Fibroblast of lung (primary cell): ENCODE measurements at regions not wholly inside any gene's neighbourhood (a gene's known extent, or its start where the extent isn't known, plus 50 kb on each side); places are given as distances from the start of the nearest gene placed in this dataset.

Experiments used
- DNase-seq, 2 donors: peaks; one replicate each; pipeline versions ENCODE4 v3.0.0 to v3.0.0-alpha.2; 2010; ENCODE audit warnings: low read depth in 2 of 2
- H2AFZ ChIP-seq: 2 replicates; pipeline ENCODE4 v1.5.1; 2012; ENCODE audit warnings: low read length, control low read depth, inconsistent platforms
- H3K27ac ChIP-seq: 2 replicates; pipeline ENCODE4 v1.5.1; 2011; ENCODE audit warnings: low read length, control low read depth; ENCODE audit not compliant: insufficient read depth
- H3K27me3 ChIP-seq: 2 replicates; pipeline ENCODE4 v1.5.1; 2011; ENCODE audit warnings: mild to moderate bottlenecking, low read length; ENCODE audit not compliant: control insufficient read depth, insufficient read depth
- H3K36me3 ChIP-seq: 2 replicates; pipeline ENCODE4 v1.5.1; 2011; ENCODE audit warnings: low read length; ENCODE audit not compliant: control insufficient read depth, insufficient read depth
- H3K4me1 ChIP-seq: 2 replicates; pipeline ENCODE4 v1.5.1; 2011; ENCODE audit warnings: low read length; ENCODE audit not compliant: control insufficient read depth, insufficient read depth; ENCODE audit errors: extremely low read depth
- H3K4me2 ChIP-seq: 2 replicates; pipeline ENCODE4 v1.5.1; 2011; ENCODE audit warnings: low read length, control low read depth; ENCODE audit not compliant: insufficient read depth; ENCODE audit errors: extremely low read depth
- H3K4me3 ChIP-seq, 4 experiments: fragments of 200-600 bp in 1 of 4; sonication (generic) in 1 of 4; replicated peaks in 1 of 4; 2 replicates each; pipeline ENCODE4 v1.5.1; 2011 to 2016; ENCODE audit warnings: low read length in 4 of 4, low read depth in 3 of 4, mild to moderate bottlenecking in 3 of 4, control low read depth in 2 of 4, inconsistent platforms in 1 of 4, mixed read lengths in 1 of 4; ENCODE audit not compliant: insufficient read depth in 1 of 4; ENCODE audit errors: control extremely low read depth in 1 of 4
- H3K79me2 ChIP-seq: 2 replicates; pipeline ENCODE4 v1.5.1; 2012; ENCODE audit warnings: mild to moderate bottlenecking, low read length, inconsistent platforms; ENCODE audit not compliant: control insufficient read depth, insufficient read depth
- H3K9ac ChIP-seq: 2 replicates; pipeline ENCODE4 v1.5.1; 2011; ENCODE audit warnings: mild to moderate bottlenecking, low read length, control low read depth; ENCODE audit not compliant: insufficient read depth
- H3K9me3 ChIP-seq: 2 replicates; pipeline ENCODE4 v1.5.1; 2012; ENCODE audit warnings: low read depth, low read length; ENCODE audit not compliant: control insufficient read depth, insufficient read depth
- H4K20me1 ChIP-seq: 2 replicates; pipeline ENCODE4 v1.5.1; 2011; ENCODE audit warnings: low read length; ENCODE audit not compliant: control insufficient read depth, insufficient read depth; ENCODE audit errors: extremely low read depth
- CTCF ChIP-seq, 2 donors: IDR thresholded peaks in 1 of 2; conservative IDR thresholded peaks in 1 of 2; 1 replicate in 1 of 2; 2 replicates in 1 of 2; pipeline ENCODE4 v1.5.1; 2011 to 2012; ENCODE audit warnings: low read length in 2 of 2, control low read depth in 1 of 2, inconsistent platforms in 1 of 2, low read depth in 1 of 2, mild to moderate bottlenecking in 1 of 2
- EZH2 ChIP-seq: IDR thresholded peaks from 2 replicates; pipeline ENCODE4 v1.5.1; 2012; ENCODE audit warnings: low read length, control low read depth, mild to moderate bottlenecking; ENCODE audit errors: missing control alignments

DNA sequence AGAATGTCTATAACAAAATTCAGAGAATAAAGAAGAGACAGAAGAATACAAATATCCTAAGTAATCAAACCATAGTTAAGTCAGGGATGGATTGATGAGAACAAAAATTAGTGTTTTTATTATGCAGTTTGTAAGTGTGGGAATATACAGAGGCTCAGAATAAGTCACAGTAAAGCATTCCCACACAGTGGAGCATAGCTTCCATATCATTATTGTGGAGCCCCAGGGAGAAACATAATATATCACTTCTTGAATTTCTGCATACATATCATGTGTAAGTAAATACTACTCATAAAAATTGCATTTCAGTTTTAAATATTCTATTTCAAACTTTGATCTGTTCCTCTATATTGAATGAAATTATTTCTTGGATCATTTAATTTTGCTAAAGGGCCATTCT lies 790.4 kb downstream of the PLA2G4A start:
- Histone ChIP-seq H3K79me2 (no peaks in the 10 kb centered on the region), H3K4me3 (no peak overlapping the region), H3K36me3 (no peaks in the 10 kb centered on the region), H3K9me3 (no peaks in the 10 kb centered on the region), H3K9ac (no peak overlapping the region), H3K4me2 (no peak overlapping the region), H2AFZ (no peak overlapping the region), H3K27ac (no peak overlapping the region), H3K27me3 (no peaks in the 10 kb centered on the region), H3K4me1 (no peaks in the 10 kb centered on the region), H4K20me1 (no peaks in the 10 kb centered on the region)
- TF ChIP-seq CTCF (conservative IDR thresholded peaks at IDR 0.05 in 1 of 2, IDR thresholded peaks at IDR 0.05 in 1 of 2; ENCODE audit: low read depth in 1 of 2, low read length in 2 of 2) (no peak), EZH2 (no peak)
- DNase-seq = no peak

DNA sequence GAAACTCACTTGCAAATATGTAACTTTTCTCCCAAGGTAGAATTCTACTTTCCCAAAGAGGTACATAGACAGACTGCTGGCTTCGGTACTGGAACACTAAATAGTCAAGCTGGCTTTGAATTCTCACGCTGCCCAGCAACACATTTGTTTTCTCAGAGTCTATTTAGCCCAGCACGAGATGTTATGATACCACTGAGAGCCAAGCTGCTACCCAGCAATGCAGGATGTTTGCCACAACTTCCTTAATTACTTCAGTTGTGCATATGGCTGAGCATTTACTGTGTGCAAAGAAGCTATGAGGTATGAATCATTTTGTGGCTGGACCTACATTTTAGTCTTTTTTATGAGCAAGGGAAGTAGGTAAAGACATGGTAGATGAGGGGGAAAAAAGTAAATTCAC lies 793.2 kb downstream of the PLA2G4A start:
- no peaks in the 10 kb centered on the region for H3K36me3 ChIP-seq
- H3K9me3 ChIP-seq = no peaks in the 10 kb centered on the region
- no peak overlapping the region for H3K9ac ChIP-seq
- TF ChIP-seq EZH2 (no peak), CTCF (conservative IDR thresholded peaks at IDR 0.05 in 1 of 2, IDR thresholded peaks at IDR 0.05 in 1 of 2; ENCODE audit: low read depth in 1 of 2, low read length in 2 of 2) (no peak)
- no peaks in the 10 kb centered on the region for H3K4me1 ChIP-seq
- H3K27me3 ChIP-seq = no peaks in the 10 kb centered on the region
- DNase-seq = peak in 1 of 2 donors; percentile 56
- no peaks in the 10 kb centered on the region for H4K20me1 ChIP-seq
- no peak overlapping the region for H2AFZ ChIP-seq
- H3K4me2 ChIP-seq = no peak overlapping the region
- no peak overlapping the region for H3K4me3 ChIP-seq
- no peak overlapping the region for H3K27ac ChIP-seq
- H3K79me2 ChIP-seq = no peaks in the 10 kb centered on the region

GRCh38 chr1:187622545-187622944 lies 793.8 kb downstream of the PLA2G4A start:
- DNase-seq = no peak
- H3K4me1 ChIP-seq = no peaks in the 10 kb centered on the region
- TF ChIP-seq CTCF (conservative IDR thresholded peaks at IDR 0.05 in 1 of 2, IDR thresholded peaks at IDR 0.05 in 1 of 2; ENCODE audit: low read depth in 1 of 2, low read length in 2 of 2) (no peak), EZH2 (no peak)
- H3K4me3 ChIP-seq = no peak overlapping the region
- H3K27me3 ChIP-seq = no peaks in the 10 kb centered on the region
- no peaks in the 10 kb centered on the region for H3K79me2 ChIP-seq
- no peak overlapping the region for H3K27ac ChIP-seq
- no peak overlapping the region for H2AFZ ChIP-seq
- no peak overlapping the region for H3K4me2 ChIP-seq
- H3K36me3 ChIP-seq = no peaks in the 10 kb centered on the region
- H4K20me1 ChIP-seq = no peaks in the 10 kb centered on the region
- no peak overlapping the region for H3K9ac ChIP-seq
- H3K9me3 ChIP-seq = no peaks in the 10 kb centered on the region
